ENCODE measurements at regions not wholly inside any gene's neighbourhood (a gene's known extent, or its start where the extent isn't known, plus 50 kb on each side); places are given as distances from the start of the nearest gene placed in this dataset.
"Not testable (repeated sequence)": the region's sequence is repeated elsewhere in the genome, so short reads cannot be mapped to it uniquely, and the experiment has no call there.

DNA sequence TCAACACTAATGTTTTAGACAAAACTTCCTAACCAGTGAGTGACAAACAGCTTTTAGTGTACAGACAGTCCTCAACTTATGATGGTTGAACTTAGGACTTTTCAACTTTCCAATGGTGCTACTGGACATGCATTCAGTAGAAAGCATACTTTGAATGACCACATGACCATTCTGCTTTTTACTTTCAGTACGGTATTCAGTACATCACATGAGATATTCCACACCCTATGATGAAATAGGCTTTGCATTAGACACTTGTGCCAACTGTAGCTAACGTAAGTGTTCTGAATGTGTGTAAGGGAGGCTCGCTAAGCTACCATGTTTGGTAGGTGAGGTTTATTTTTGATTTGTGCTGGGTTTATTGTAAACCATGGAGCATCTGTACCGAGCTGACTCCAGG lies 113.7 kb downstream of the WNT7A start:
- DNase-seq: no peak

DNA sequence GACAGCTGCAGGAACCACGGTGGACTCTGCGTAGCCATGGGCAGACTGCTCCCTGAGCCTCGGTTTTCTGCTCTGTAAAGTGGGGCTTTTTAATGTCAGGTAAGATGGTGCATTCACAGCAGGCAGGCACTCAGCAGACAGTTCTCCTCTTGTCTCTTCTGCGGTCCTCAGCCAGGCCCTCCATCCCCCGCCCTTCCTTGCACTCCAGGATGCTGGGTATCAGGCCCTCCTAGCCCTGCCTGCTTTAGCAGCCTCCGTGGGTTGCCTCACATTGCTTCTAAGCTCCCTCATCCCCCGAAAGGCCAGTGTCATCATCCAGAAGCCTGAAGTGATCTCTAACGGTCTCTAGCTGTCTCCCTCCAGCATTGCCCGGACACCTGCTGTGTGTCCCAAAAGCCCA lies 115.7 kb downstream of the WNT7A start:
- no peak for DNase-seq

DNA sequence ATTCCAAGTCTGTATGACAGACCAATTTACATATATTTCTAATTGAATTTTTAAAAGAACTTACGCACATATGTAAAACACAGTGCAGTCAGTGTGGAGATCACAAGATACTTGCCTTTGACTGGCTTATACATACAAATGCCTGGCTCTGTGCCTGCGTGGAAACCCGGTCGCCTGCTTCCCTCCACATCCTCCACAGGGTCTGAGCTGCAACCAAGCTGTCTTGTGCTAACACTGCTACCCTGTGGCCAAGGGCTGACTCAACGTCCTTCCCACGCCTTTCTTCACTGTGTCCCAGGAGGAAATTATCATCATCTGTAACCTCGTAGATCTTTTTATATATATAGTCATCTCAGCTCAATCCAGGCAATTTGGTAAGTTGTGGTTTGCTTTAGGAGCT lies 117.0 kb downstream of the WNT7A start:
- no peak for DNase-seq

DNA sequence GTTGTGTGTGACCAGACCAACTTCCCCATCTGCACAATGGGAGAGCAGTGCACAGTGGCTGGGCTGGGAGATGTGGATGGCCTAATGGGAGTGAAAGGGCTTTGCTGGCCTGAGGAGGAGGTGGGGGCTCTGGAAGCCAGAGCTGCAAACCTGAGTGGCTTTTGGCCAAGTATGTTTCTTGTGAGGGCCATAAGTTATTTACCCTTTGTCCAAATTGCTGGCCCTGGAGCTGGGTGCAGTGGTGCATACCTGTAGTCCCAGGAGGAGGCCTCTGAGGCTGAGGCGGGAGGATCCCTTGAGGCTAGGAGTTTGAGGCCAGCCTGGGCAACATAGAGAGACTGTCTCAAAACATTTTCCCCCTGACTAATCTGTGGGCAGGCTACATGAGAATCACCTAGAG lies 129.1 kb downstream of the WNT7A start:
- no peak for DNase-seq

DNA sequence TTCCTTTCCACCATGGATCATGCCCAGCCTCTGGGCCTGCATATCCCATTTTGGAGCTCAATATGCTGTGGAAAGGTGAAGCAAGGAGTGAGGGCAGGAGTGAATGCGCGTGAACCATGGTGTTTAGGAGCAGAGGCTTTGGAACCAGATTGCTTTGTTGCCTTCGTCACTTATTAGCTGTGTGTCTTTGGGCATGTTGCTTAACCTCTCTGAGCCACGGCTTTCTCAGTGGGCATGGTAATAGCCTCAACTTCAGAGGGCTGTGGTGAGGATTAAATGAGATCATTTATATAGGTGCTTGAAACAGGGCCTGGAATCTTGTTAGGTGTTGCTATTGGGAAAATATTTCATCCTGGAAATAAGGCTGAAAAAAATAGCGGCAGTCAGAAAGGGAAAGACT lies 129.7 kb downstream of the WNT7A start:
- no peak for DNase-seq

DNA sequence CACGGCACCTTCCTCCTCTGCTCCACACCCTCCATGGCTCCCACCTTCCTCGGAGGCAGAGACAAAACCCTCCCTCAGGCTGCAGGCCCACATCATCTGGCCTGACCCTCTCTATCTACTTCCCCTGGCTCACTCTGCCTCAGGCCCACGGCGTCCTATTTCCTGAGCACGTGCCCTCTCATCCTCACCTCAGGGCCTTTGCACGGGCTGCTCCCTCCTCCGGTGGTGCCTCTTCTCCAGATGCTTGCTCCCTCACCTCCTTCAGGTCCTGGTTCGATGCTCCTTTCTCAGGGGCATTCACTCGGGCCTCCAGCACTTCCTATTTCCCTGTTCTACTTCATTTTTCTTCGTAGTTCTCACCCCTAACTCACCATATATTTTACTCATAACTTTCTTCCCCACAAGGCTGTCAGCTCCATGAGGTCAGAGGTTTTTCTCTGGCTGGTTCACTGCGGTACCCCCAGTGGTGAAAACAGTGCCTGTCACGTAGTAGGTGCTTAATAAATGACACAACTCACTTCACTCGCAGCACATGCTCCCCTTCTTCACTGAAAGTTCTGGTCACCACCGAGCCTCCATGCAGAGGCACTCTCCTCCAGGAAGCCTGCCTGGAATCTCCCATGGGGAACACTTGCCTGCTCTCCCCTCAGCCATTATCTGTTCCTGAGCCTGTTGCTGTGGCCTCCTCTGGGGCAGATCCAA lies 130.7 kb downstream of the WNT7A start:
- no peak for DNase-seq

DNA sequence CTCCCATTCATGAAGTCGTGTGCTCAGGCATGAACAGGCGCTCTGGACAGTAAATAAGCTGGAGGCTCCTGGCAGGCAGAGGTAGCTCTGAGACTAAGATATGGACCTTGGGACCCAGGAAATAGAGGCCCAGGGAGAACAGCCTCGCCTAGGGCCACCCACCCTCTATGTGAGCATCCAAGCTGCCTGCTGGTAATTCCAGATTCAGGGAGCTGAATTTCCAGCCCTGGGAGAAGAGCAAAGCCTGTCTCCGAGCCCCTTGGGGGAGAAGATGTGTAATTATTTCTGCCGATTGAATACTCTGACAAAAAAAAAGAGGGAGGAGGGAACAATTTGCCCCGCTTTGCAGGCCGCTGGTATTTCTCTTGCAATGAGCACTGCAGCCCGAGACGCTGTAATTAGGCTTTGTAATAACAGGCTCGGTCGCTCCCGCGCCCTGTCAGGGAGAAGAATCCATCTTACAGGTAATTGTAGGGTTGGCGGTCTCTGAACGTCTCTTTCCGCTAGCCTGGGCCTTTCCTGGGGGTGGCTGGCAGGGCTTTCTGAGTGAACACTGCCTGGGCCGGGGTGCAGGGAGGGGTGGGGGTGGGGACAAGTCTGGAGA lies 131.5 kb downstream of the WNT7A start:
- no peak for DNase-seq

DNA sequence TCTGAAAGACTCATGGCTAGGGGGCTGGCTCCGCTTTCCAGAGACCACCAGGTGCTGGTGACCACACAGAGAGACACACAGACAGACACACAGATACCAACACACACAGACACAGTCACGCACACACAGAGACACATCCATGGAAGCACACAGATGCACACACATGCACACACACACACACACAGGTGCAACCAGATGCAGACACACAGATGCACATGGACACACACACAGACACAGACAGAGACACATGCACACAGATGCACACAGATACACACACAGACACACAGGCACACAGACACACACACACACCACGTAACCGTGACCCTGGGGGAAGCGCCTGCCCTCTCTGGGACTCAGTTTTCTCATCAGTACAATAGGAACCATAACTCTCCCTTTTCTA lies 132.2 kb downstream of the WNT7A start:
- DNase-seq: no peak

DNA sequence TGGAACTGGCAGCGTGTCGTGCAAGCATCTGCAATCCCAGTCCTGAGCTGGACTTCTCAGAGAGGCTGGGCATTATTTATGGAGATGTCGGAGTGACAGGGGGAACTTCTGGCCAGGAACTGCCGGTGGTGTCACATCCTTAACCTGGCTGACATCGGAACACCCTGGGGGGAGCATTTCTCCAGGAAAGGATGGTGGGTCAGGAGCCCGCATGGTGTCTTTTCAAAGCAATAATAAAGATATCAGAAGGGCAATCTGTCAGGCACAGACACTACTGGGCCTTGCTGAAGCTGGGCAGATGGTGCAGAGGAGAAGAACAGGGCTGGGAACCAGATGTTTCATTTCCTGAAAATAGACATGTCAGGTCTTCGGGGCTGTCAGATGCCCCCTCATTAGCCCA lies 133.5 kb downstream of the WNT7A start:
- no peak for DNase-seq

DNA sequence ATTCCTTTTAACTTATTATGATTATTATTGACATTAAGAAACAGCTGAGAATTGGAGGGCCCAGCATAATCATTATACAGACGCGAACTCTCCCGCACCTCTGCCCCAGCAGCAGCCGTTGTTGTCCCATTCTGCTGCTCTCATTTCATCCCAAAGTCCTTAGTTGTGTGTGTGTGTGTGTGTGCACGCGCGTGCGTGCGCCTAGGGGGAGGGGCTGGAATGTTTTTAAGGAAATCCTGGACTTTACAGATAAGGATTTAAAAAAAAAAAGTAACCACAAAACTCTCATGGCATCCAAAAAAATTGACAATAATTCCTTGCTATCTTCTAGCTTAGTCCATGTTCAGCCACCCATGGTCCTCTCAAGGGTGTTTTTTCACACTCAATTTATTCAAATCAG lies 134.2 kb downstream of the WNT7A start:
- DNase-seq: no peak

DNA sequence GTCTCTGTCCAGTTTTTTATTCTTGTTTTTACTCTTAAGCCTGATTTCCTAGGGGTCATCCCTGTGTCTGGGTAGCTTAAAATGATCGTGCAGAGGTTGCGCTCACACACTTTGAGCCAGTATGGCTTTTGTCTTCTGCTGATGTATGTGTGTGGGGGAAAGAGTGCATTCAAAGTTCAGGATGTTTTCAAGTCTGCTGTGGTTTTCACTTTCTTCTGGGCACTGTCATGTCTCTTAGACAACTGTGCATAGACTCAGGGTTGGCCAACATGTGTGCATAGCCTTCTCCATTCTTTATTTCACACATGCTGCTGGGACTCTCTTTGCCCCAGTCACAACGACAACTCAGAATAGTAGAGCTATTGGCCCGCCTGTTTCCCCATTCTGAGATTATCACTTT lies 139.1 kb downstream of the WNT7A start:
- DNase-seq: no peak

DNA sequence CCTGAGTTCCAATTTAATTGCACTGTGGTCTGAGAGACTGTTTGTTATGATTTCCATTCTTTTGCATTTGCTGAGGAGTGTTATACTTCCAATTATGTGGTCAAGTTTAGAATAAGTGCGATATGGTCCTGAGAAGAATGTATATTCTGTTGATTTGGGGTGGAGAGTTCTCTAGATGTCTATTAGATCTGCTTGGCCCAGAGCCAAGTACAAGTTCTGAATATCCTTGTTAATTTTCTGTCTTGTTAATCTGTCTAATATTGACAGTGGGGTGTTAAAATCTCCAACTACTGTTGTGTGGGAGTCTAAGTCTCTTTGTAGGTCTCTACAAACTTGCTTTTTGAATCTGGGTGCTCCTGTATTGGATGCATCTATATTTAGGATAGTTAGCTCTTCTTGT lies 146.1 kb downstream of the WNT7A start:
- not testable (repeated sequence) for DNase-seq

DNA sequence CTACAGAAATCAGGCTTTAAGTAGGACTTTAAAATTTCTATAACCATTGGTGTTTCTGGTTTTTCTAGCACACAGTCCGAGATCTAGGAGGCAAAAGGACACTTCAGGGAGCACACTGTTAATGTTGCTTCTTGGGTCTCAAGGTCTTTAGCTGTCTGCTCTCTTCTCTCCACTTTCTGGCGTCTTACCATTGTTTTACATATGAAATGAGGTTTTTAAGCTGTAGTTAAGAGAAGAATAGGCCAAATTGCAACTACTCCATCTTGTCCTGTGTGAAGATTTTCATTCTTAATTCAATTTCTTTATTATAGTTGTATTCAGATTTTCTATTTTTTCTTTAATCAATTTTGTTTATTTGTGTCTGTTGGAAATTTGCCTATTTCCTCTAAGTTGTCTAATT lies 151.4 kb downstream of the WNT7A start:
- no peak for DNase-seq

DNA sequence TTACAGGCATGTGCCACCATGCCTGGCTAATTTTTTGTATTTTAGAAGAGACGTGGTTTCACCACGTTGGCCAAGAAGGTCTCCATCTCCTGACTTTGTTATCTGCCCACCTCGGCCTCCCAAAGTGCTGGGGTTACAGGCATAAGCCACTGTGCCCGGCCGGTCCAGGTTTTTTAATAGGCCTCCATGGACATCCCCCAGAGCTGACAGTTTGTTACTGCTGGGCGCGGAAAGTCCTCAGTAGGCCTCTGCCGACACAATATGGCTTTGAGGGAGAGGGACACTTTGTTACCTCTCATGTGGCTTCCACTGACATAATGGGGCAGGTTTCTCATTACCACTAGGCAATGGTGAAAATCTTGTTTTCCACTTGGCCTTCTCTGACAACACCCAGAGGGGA lies 152.0 kb downstream of the WNT7A start:
- DNase-seq: no peak

DNA sequence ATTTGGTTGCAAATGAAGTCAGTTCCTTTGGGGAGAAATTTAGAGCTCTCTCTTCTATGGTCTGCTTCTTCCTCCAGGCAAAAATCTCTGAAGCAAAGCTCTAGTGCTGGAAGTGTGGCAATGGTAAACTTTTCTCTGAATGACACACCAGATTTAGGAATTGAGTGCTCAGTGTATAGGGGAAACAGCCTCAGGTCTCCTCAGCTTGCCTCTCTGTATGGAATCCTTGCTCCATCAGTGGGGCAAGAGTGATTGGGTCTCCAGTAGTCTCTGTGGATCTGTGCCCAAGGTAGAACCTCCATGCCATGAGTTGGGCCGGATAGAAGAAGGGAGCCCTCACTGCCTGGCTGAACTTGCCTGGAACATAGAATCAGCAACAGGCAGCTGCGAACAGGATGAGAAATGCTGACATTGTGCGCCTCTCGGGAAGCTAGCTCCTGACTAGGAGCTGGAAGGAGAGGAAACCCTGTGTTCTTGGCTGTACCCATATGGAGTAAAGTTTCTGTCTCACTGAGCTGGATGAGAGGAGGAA lies 156.1 kb downstream of the WNT7A start:
- DNase-seq: no peak

DNA sequence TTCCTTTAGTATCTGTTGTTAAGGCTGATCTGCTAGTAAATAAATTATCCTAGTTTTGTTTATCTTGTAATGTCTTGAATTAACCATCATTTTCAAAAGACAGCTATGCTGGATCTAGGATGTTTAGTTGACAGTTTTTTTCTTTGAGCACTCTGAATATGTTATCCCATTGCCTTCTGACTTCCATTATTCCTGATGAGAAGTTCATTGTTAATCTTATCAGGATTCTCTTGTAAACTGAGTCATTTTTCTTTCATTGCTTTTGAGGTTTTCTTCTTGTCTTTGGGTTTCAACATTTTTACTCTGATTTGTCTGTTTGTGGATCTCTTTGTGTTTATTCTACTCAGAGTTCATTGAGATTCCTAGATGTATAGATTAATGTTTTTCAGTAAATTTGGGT lies 157.7 kb downstream of the WNT7A start:
- DNase-seq: no peak

DNA sequence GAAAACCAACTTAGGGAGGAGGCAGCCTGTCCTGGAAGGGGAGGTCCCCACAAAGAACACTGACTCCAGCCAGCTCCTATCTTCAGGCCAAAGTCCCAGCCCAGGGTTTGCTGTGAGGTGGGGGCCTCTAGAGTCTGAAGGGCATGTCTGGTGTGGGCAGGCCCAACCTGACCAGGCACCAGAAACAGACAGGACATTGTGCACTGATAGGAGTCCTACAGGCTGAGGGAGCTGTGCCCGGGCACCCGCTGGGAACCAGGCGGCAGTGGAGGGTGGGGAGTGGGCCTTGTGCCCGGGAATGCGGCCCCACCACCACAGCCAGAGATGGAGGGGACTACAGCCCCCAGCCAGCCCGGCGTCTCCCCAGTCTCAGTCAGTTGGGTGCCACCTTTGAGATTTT lies 161.4 kb downstream of the WNT7A start:
- DNase-seq: no peak

DNA sequence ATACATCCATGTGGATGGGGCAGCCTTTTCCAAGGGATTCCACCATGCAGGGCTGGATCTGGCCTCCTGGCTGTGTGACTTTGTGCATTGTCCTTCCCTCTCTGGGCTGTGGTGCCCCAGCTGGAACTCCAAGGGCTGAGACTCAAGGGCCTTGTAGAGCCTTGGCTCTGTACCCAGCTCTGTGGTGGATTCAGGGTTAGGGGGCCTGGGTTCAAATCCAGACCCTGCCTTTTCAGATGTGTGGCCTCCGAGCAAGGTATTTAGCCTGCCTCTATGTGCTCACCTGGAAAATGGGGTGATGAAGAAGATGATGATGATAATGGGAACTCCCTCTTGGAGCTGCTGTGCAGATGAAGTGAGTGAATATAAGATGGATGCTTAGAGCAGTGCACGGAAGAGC lies 161.9 kb downstream of the WNT7A start:
- DNase-seq: no peak

DNA sequence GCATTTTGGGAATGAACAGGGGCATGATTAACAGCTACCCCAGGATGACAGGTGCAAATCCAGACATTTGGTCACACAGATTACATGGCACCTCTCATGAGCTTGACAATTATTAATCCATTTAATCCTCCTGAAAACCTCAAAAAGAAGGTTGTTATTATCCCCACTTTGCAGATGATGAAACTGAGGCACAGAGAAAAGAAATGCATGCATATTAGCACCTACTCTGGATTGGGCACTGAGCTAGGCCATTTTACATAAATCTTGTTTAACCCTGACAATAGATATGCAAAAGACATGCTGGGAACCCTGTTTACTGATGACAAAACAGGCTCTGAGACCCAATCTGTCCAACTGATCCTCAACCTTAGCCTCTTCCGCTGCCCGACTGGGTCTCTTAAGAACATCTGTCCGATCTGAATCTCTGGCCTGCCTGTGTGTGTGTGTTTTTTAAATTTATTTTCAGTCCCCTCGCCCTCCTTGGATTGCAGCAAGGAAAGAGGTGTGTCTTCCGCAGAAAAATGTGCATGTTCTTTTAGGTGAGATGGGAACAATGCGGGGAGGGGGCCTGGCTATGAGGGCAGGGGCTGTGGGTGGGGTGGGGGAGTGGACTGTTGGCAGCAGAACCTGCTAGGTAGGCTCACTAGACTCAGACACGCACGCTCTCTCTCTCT lies 162.5 kb downstream of the WNT7A start:
- no peak for DNase-seq

DNA sequence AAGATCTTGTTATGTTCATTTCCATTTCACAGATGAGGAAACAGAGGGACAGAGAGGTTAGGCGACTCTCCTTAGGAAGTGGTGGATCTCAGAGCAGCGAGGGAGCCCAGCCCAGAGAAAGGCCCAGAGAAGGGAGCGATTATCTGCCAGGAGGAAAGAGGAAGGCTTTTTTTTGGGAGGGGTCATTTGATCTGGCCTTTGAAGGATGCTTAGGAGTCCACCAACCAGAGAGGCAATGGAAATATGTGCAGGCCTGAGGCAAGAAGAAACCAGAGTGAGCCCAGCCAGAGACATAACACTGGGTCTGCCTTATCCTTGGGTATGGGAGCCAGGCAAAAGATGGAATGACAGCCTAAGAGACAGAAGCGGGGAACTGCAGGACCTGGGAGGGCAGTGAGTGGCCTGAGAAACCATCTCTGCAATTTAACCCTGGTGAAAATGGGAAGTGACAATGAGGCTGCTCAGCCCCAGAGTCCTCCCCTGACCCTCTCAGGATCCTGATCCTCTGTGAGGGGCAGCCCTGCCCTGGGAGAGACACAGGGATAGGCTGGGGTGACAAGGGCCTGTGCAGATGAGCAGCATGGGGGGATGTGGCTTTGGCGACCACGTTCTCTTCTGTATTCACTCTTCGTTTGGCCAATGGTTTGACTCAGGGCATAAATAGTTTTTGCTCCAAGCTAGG lies 163.2 kb downstream of the WNT7A start:
- no peak for DNase-seq

DNA sequence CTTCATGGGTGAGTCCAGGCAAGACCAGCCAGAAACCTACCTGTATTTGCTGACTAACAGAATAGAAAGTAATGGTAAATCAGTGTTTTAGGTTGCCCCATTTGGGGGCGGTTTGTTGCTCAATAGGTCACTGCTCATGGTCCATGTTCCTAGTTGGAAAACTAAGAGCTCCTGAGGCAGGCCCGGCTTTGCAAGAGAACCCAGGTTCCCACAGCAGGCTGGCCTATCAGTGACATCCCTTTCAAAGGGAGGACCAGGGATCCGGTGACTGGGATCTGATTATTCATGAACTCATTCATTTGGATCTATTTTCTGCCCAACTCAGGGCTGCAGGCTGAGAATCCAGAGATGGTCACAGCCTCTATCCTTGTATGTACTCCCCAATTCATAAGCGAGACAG lies 163.9 kb downstream of the WNT7A start:
- DNase-seq: no peak

DNA sequence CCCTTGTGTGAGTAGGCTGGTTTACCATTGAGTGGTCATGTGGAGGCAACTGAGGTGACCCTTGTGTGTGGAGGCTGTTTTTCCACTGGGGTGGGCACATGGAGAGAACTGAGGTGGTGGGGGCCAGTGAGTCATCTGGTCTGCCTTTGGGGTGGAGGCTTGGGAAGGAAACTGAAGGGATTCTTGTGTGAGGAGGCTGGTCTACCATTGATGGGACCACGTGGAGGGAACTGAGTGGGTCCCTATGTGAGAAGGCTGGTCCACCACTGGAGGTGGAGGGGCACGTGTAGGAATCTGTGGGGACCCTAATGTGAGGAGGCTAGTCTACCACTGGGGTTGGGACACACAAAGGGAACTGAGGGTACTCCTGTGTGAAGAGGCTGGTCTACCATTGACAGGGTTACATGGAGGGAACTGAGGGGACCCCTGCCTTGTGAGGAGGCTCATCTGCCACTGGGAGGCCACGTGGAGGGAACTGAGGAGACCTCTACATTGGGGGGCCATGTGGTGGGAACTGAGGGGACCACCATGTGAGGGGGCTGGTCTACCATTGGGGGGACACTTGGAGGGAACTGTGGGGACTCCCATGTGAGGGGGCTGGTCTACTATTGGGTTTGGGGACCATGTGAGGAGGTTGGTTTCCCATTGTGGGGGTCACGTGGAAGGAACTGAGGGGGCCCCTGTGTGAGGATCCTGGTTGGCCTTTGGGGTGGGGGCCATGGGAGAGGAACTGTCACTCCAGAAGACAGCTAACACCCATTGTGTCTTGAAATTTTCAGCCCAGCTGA lies 164.5 kb downstream of the WNT7A start:
- DNase-seq: no peak
